A673 (cell line): ENCODE measurements at regions not wholly inside any gene's neighbourhood (a gene's known extent, or its start where the extent isn't known, plus 50 kb on each side); places are given as distances from the start of the nearest gene placed in this dataset.

Experiments used
- BruUV-seq: library from RNA; stranded (reverse); fragments of 400-500 nt; replicated peaks from 2 replicates; lab custom pipeline; 2021; lab: Mats Ljungman, UMichigan
- CTCF ChIA-PET: fragments of 300-600 bp; sonication (Branson Sonifier 250); formaldehyde crosslinking; loops from one replicate; lab custom pipeline; 2022; ENCODE audit warnings: antibody characterized with exemption; lab: Charles Lee
- POLR2A ChIA-PET: fragments of 300-600 bp; sonication (Branson Sonifier 250); formaldehyde crosslinking; loops from one replicate; lab custom pipeline; 2022; ENCODE audit warnings: antibody characterized with exemption; ENCODE audit not compliant: low non-redundant PET; lab: Charles Lee
- DNase-seq: peaks from one replicate; pipeline ENCODE4 v3.0.0-alpha.2; 2015; ENCODE audit warnings: low spot score
- H3K27ac ChIP-seq: fragments of 200-600 bp; sonication (generic); 2 replicates; pipeline ENCODE4 v1.5.1; 2016; ENCODE audit warnings: mixed run types, low read depth, mild to moderate bottlenecking, mixed read lengths, antibody characterized with exemption, low read length; ENCODE audit not compliant: poor library complexity, severe bottlenecking
- H3K27me3 ChIP-seq: fragments of 200-600 bp; sonication (generic); replicated peaks from 2 replicates; pipeline ENCODE4 v1.6.1; 2017; ENCODE audit warnings: mixed run types, low read depth, mild to moderate bottlenecking, mixed read lengths, antibody characterized with exemption, low read length; ENCODE audit not compliant: insufficient read depth, poor library complexity
- H3K36me3 ChIP-seq: fragments of 200-600 bp; sonication (generic); 2 replicates; pipeline ENCODE4 v1.6.1; 2016; ENCODE audit warnings: mixed run types, mild to moderate bottlenecking, mixed read lengths, antibody characterized with exemption, low read length; ENCODE audit not compliant: insufficient read depth, poor library complexity, severe bottlenecking
- H3K4me1 ChIP-seq: fragments of 200-600 bp; sonication (generic); 2 replicates; pipeline ENCODE4 v1.6.1; 2017; ENCODE audit warnings: mixed run types, mild to moderate bottlenecking, mixed read lengths, antibody characterized with exemption, low read length; ENCODE audit not compliant: insufficient read depth, poor library complexity, severe bottlenecking
- H3K4me3 ChIP-seq: fragments of 200-600 bp; sonication (generic); 2 replicates; pipeline ENCODE4 v1.5.1; 2016; ENCODE audit warnings: low read depth, mixed run types, mild to moderate bottlenecking, mixed read lengths, low read length; ENCODE audit not compliant: poor library complexity, severe bottlenecking
- H3K9me3 ChIP-seq: fragments of 200-600 bp; sonication (generic); 2 replicates; pipeline ENCODE4 v1.6.1; 2016; ENCODE audit warnings: mixed run types, low read depth, mild to moderate bottlenecking, mixed read lengths, antibody characterized with exemption, low read length; ENCODE audit not compliant: poor library complexity, severe bottlenecking
- CTCF ChIP-seq: fragments of 300-800, 200-600 bp; sonication (generic); conservative IDR thresholded peaks from 2 replicates; pipeline ENCODE4 v1.5.1; 2017; ENCODE audit warnings: low read depth, mild to moderate bottlenecking, antibody characterized with exemption, low read length, moderate library complexity, mixed read lengths
- EZH2 ChIP-seq: fragments of 200-600 bp; sonication (generic); IDR thresholded peaks from 2 replicates; pipeline ENCODE4 v1.6.1; 2017; ENCODE audit warnings: borderline replicate concordance, low read depth, mild to moderate bottlenecking, mixed read lengths, antibody characterized with exemption, low read length; ENCODE audit not compliant: poor library complexity, severe bottlenecking
- intact Hi-C: fragments of 100-400 bp; cut with micrococcal nuclease; formaldehyde crosslinking; loops from one replicate; pipeline ENCODE4 v1.10.0; 2022; ENCODE audit not compliant: unreplicated experiment

- Histone ChIP-seq H3K9me3 (no peaks in the 10 kb centered on the region), H3K4me3 (no peak overlapping the region), H3K27ac (no peak overlapping the region), H3K36me3 (no peaks in the 10 kb centered on the region), H3K27me3 (no peaks in the 10 kb centered on the region), H3K4me1 (no peaks in the 10 kb centered on the region)
- ChIA-PET CTCF (no interaction called here), POLR2A (no interaction called here)
- no TSS peak for BruUV-seq
- no peak for DNase-seq
- TF ChIP-seq EZH2 (no peak), CTCF (no peak)
- intact Hi-C loops: no loop called here
Observed at GRCh38 chr4:157880761-157881160, 292.1 kb downstream of the GASK1B start.

- no peaks in the 10 kb centered on the region for H3K4me1 ChIP-seq
- no peaks in the 10 kb centered on the region for H3K36me3 ChIP-seq
- BruUV-seq: no TSS peak
- H3K27ac ChIP-seq: no peak overlapping the region
- no peak for DNase-seq
- no peak for TF ChIP-seq CTCF
- no peak for TF ChIP-seq EZH2
- intact Hi-C loops: no loop called here
- ChIA-PET CTCF (no interaction called here), POLR2A (no interaction called here)
- H3K9me3 ChIP-seq: no peaks in the 10 kb centered on the region
- no peak overlapping the region for H3K4me3 ChIP-seq
- H3K27me3 ChIP-seq: no peaks in the 10 kb centered on the region
Observed at GRCh38 chr4:157854819-157855218, 318.0 kb downstream of the GASK1B start.

- Histone ChIP-seq H3K36me3 (no peaks in the 10 kb centered on the region), H3K9me3 (no peaks in the 10 kb centered on the region), H3K27ac (no peak overlapping the region), H3K4me3 (no peak overlapping the region), H3K27me3 (no peaks in the 10 kb centered on the region), H3K4me1 (no peaks in the 10 kb centered on the region)
- TF ChIP-seq EZH2 (no peak), CTCF (no peak)
- no peak for DNase-seq
- POLR2A ChIA-PET: no interaction called here
- intact Hi-C loops: no loop called here
- BruUV-seq: no TSS peak
- CTCF ChIA-PET: no interaction called here
Observed at GRCh38 chr4:157840648-157841047, 332.2 kb downstream of the GASK1B start.

GRCh38 chr4:157840034-157840433 lies 332.8 kb downstream of the GASK1B start:
- H3K4me3 ChIP-seq: no peak overlapping the region
- peak; percentile 6 for DNase-seq
- ChIA-PET POLR2A (no interaction called here), CTCF (no interaction called here)
- H3K36me3 ChIP-seq: no peaks in the 10 kb centered on the region
- H3K9me3 ChIP-seq: no peaks in the 10 kb centered on the region
- TF ChIP-seq CTCF (no peak), EZH2 (no peak)
- H3K27me3 ChIP-seq: no peaks in the 10 kb centered on the region
- H3K27ac ChIP-seq: no peak overlapping the region
- intact Hi-C loops: no loop called here
- no peaks in the 10 kb centered on the region for H3K4me1 ChIP-seq
- no TSS peak for BruUV-seq
